ENCODE measurements at regions not wholly inside any gene's neighbourhood (a gene's known extent, or its start where the extent isn't known, plus 50 kb on each side); places are given as distances from the start of the nearest gene placed in this dataset.

- 79% methylated on average over 1 of the region's 1 CpG for WGBS
- peaks cover 7% of the 10 kb centered on the region for H3K9me3 ChIP-seq
- no peak for DNase-seq (ENCODE audit: low spot score in 2 of 2)
- TF ChIP-seq POLR2AphosphoS5 (IDR thresholded peaks at IDR 0.05) (no peak), EP300 (IDR thresholded peaks at IDR 0.05) (no peak), POLR2A (IDR thresholded peaks at IDR 0.05) (no peak), CTCF (IDR thresholded peaks at IDR 0.05) (no peak)
- H3K36me3 ChIP-seq = no peaks in the 10 kb centered on the region
- H3K4me1 ChIP-seq = no peaks in the 10 kb centered on the region
- H3K27ac ChIP-seq = no peak overlapping the region
- no peaks in the 10 kb centered on the region for H3K27me3 ChIP-seq
- no peak overlapping the region for H3K4me3 ChIP-seq
Measured at GRCh38 chr7:86592185-86592584, 51.5 kb upstream of the GRM3 start.

GRCh38 chr7:86574006-86574405, 69.7 kb upstream of the GRM3 start:
- Histone ChIP-seq H3K36me3 (no peaks in the 10 kb centered on the region), H3K4me1 (no peaks in the 10 kb centered on the region), H3K9me3 (peaks cover 4% of the 10 kb centered on the region), H3K4me3 (no peak overlapping the region), H3K27me3 (no peaks in the 10 kb centered on the region), H3K27ac (no peak overlapping the region)
- TF ChIP-seq POLR2AphosphoS5 (IDR thresholded peaks at IDR 0.05) (no peak), POLR2A (IDR thresholded peaks at IDR 0.05) (no peak), CTCF (IDR thresholded peaks at IDR 0.05) (no peak), EP300 (IDR thresholded peaks at IDR 0.05) (no peak)
- DNase-seq (ENCODE audit: low spot score in 2 of 2) = no peak
- 93% methylated on average over 9 of the region's 9 CpGs for WGBS

- no peaks in the 10 kb centered on the region for H3K36me3 ChIP-seq
- no peak for TF ChIP-seq CTCF (IDR thresholded peaks at IDR 0.05)
- TF ChIP-seq POLR2AphosphoS5 (IDR thresholded peaks at IDR 0.05) = no peak
- TF ChIP-seq POLR2A (IDR thresholded peaks at IDR 0.05) = no peak
- no peak for TF ChIP-seq EP300 (IDR thresholded peaks at IDR 0.05)
- no peak overlapping the region for H3K27ac ChIP-seq
- H3K9me3 ChIP-seq = no peaks in the 10 kb centered on the region
- no peaks in the 10 kb centered on the region for H3K27me3 ChIP-seq
- no peak overlapping the region for H3K4me3 ChIP-seq
- no peak for DNase-seq (ENCODE audit: low spot score in 2 of 2)
- no peaks in the 10 kb centered on the region for H3K4me1 ChIP-seq
- 44% methylated on average over 8 of the region's 8 CpGs for WGBS
Measured at GRCh38 chr7:86558680-86559501, 84.8 kb upstream of the GRM3 start.

GRCh38 chr7:86534641-86535040, 109.1 kb upstream of the GRM3 start:
- H3K27me3 ChIP-seq = no peaks in the 10 kb centered on the region
- TF ChIP-seq POLR2AphosphoS5 (IDR thresholded peaks at IDR 0.05) = no peak
- no peak for TF ChIP-seq CTCF (IDR thresholded peaks at IDR 0.05)
- TF ChIP-seq POLR2A (IDR thresholded peaks at IDR 0.05) = no peak
- TF ChIP-seq EP300 (IDR thresholded peaks at IDR 0.05) = no peak
- peaks cover 4% of the 10 kb centered on the region for H3K9me3 ChIP-seq
- no peak overlapping the region for H3K27ac ChIP-seq
- no peak overlapping the region for H3K4me3 ChIP-seq
- H3K36me3 ChIP-seq = no peaks in the 10 kb centered on the region
- 80% methylated on average over 2 of the region's 5 CpGs for WGBS
- no peak for DNase-seq (ENCODE audit: low spot score in 2 of 2)
- no peaks in the 10 kb centered on the region for H3K4me1 ChIP-seq

- H3K4me1 ChIP-seq = no peaks in the 10 kb centered on the region
- H3K9me3 ChIP-seq = no peaks in the 10 kb centered on the region
- no peak overlapping the region for H3K27ac ChIP-seq
- H3K36me3 ChIP-seq = no peaks in the 10 kb centered on the region
- no peaks in the 10 kb centered on the region for H3K27me3 ChIP-seq
- 44% methylated on average over 1 of the region's 1 CpG for WGBS
- H3K4me3 ChIP-seq = no peak overlapping the region
- DNase-seq (ENCODE audit: low spot score in 2 of 2) = no peak
- no peak for TF ChIP-seq EP300 (IDR thresholded peaks at IDR 0.05)
- no peak for TF ChIP-seq CTCF (IDR thresholded peaks at IDR 0.05)
- no peak for TF ChIP-seq POLR2AphosphoS5 (IDR thresholded peaks at IDR 0.05)
- TF ChIP-seq POLR2A (IDR thresholded peaks at IDR 0.05) = no peak
Measured at GRCh38 chr7:86504229-86504628, 139.5 kb upstream of the GRM3 start.
